Body of pancreas (tissue), 4 donors: ENCODE measurements at regions not wholly inside any gene's neighbourhood (a gene's known extent, or its start where the extent isn't known, plus 50 kb on each side); places are given as distances from the start of the nearest gene placed in this dataset.

Experiments used
- ATAC-seq: fragments of 150-250 bp; one replicate; pipeline ENCODE4 v1.9.1; 2016
- DNase-seq, 4 donors: peaks; one replicate each; pipeline ENCODE4 v3.0.0-alpha.2; 2019
- H3K27ac ChIP-seq, 4 donors: fragments of 200-600 bp; sonication (generic); 1 replicate in 3 of 4; 2 replicates in 1 of 4; pipeline versions ENCODE4 v1.5.1 to v1.6.1; 2016 to 2019; ENCODE audit warnings: mild to moderate bottlenecking in 1 of 4, mixed read lengths in 1 of 4, moderate library complexity in 1 of 4
- H3K27me3 ChIP-seq, 2 donors: fragments of 200-600 bp; sonication (generic); one replicate each; pipeline ENCODE4 v1.6.0; 2016; ENCODE audit warnings: mild to moderate bottlenecking in 1 of 2
- H3K36me3 ChIP-seq, 2 donors: fragments of 200-600 bp; sonication (generic); replicated peaks in 1 of 2; 2 replicates each; pipeline ENCODE4 v1.5.1; 2016; ENCODE audit warnings: low read depth in 2 of 2; ENCODE audit not compliant: insufficient read depth in 1 of 2
- H3K4me1 ChIP-seq: fragments of 200-600 bp; sonication (generic); one replicate; pipeline ENCODE4 v1.6.0; 2016
- H3K4me3 ChIP-seq, 2 donors: fragments of 200-600 bp; sonication (generic); 1 replicate in 1 of 2; 2 replicates in 1 of 2; pipeline ENCODE4 v1.5.1; 2016 to 2019
- H3K9me3 ChIP-seq, 3 donors: fragments of 200-600 bp; sonication (generic); 1 replicate in 2 of 3; 2 replicates in 1 of 3; pipeline ENCODE4 v1.5.1; 2016
- CTCF ChIP-seq, 7 experiments: fragments of 450-650 bp in 4 of 7; fragments of 200-600 bp in 3 of 7; sonication (generic) in 3 of 7; IDR thresholded peaks; one replicate each; pipeline ENCODE4 v1.5.1; 2016 to 2019; ENCODE audit warnings: antibody characterized with exemption in 7 of 7
- POLR2A ChIP-seq, 3 donors: fragments of 450-650 bp; IDR thresholded peaks; one replicate each; pipeline ENCODE4 v1.6.1; 2016; ENCODE audit warnings: antibody characterized with exemption in 3 of 3, mild to moderate bottlenecking in 2 of 3
- whole genome bisulfite sequencing, 2 donors: methylation state at CpG; one replicate each; pipeline ENCODE4 v1.1.5; 2017; 5-methylcytosine and 5-hydroxymethylcytosine counted together
- intact Hi-C: fragments of 100-400 bp; cut with DNase I; formaldehyde crosslinking; loops from one replicate; pipeline ENCODE4 v1.15.1; 2023

GRCh38 chr14:63795532-63795931, 57.3 kb upstream of the SYNE2 start:
- H3K36me3 ChIP-seq = no peaks in the 10 kb centered on the region
- H3K27ac ChIP-seq = no peak overlapping the region
- H3K4me3 ChIP-seq = no peak overlapping the region
- TF ChIP-seq CTCF (IDR thresholded peaks at IDR 0.05) (no peak), POLR2A (IDR thresholded peaks at IDR 0.05) (no peak)
- WGBS, 2 donors = 38 to 55% methylated on average over 2 of the region's 2 CpGs
- no peaks in the 10 kb centered on the region for H3K9me3 ChIP-seq
- H3K27me3 ChIP-seq = no peaks in the 10 kb centered on the region
- intact Hi-C loops = loop anchor here (5.0 kb wide), 1 partner anchor 512 kb away; no protein-coding TSS in a partner anchor
- peaks cover 8% of the 10 kb centered on the region for H3K4me1 ChIP-seq
- ATAC-seq (no peak), DNase-seq (no peak)

- no peak for DNase-seq
- no peak overlapping the region for H3K27ac ChIP-seq
- ATAC-seq = no peak
- peaks cover 8% of the 10 kb centered on the region for H3K4me1 ChIP-seq
- H3K9me3 ChIP-seq = no peaks in the 10 kb centered on the region
- no peaks in the 10 kb centered on the region for H3K36me3 ChIP-seq
- intact Hi-C loops = no loop called here
- H3K4me3 ChIP-seq = no peak overlapping the region
- no peaks in the 10 kb centered on the region for H3K27me3 ChIP-seq
- TF ChIP-seq POLR2A (IDR thresholded peaks at IDR 0.05) (no peak), CTCF (IDR thresholded peaks at IDR 0.05) (no peak)
- WGBS, 2 donors = 50 to 57% methylated on average over 2 of the region's 2 CpGs
Measured at GRCh38 chr14:63800083-63800482, 52.7 kb upstream of the SYNE2 start.

- Histone ChIP-seq H3K27me3 (no peaks in the 10 kb centered on the region), H3K4me3 (no peak overlapping the region), H3K9me3 (no peaks in the 10 kb centered on the region), H3K27ac (no peak overlapping the region), H3K36me3 (no peaks in the 10 kb centered on the region), H3K4me1 (peaks cover 8% of the 10 kb centered on the region)
- DNase-seq = no peak
- intact Hi-C loops = no loop called here
- ATAC-seq = no peak
- 65 to 76% methylated on average over 3 of the region's 3 CpGs for WGBS, 2 donors
- TF ChIP-seq CTCF (IDR thresholded peaks at IDR 0.05) (no peak), POLR2A (IDR thresholded peaks at IDR 0.05) (no peak)
Measured at GRCh38 chr14:63800651-63801375, 52.0 kb upstream of the SYNE2 start.
